Spleen (tissue), 11 donors: ENCODE measurements at regions not wholly inside any gene's neighbourhood (a gene's known extent, or its start where the extent isn't known, plus 50 kb on each side); places are given as distances from the start of the nearest gene placed in this dataset.

Experiments used
- DNase-seq: peaks from one replicate; pipeline ENCODE4 v3.0.0-alpha.2; 2020
- H3K27ac ChIP-seq, 8 donors: fragments of 200-600 bp; sonication (generic) in 7 of 8; 1 replicate in 4 of 8; 2 replicates in 4 of 8; pipeline versions ENCODE4 v1.5.0 to v1.8.0; 2016 to 2021; ENCODE audit warnings: inconsistent platforms in 4 of 8, mild to moderate bottlenecking in 4 of 8, moderate library complexity in 1 of 8
- H3K27me3 ChIP-seq, 7 donors: fragments of 200-600 bp; sonication (generic) in 6 of 7; replicated peaks in 1 of 7; 1 replicate in 4 of 7; 2 replicates in 3 of 7; pipeline versions ENCODE4 v1.5.0 to v1.8.0; 2016 to 2021; ENCODE audit warnings: inconsistent platforms in 3 of 7, mild to moderate bottlenecking in 1 of 7
- H3K36me3 ChIP-seq, 6 donors: fragments of 200-600 bp; sonication (generic) in 5 of 6; 1 replicate in 4 of 6; 2 replicates in 2 of 6; pipeline versions ENCODE4 v1.5.0 to v1.8.0; 2016 to 2021; ENCODE audit warnings: inconsistent platforms in 2 of 6
- H3K4me1 ChIP-seq, 6 donors: fragments of 200-600 bp; sonication (generic) in 5 of 6; 1 replicate in 3 of 6; 2 replicates in 3 of 6; pipeline versions ENCODE4 v1.5.0 to v1.8.0; 2016 to 2021; ENCODE audit warnings: inconsistent platforms in 3 of 6
- H3K4me3 ChIP-seq, 8 donors: fragments of 200-600 bp; sonication (generic) in 7 of 8; 1 replicate in 4 of 8; 2 replicates in 4 of 8; pipeline versions ENCODE4 v1.5.0 to v1.8.0; 2016 to 2021; ENCODE audit warnings: inconsistent platforms in 4 of 8, mild to moderate bottlenecking in 4 of 8, moderate library complexity in 2 of 8
- H3K9me3 ChIP-seq, 8 donors: fragments of 200-600 bp; sonication (generic) in 7 of 8; 1 replicate in 4 of 8; 2 replicates in 4 of 8; pipeline versions ENCODE4 v1.5.0 to v1.8.0; 2016 to 2021; ENCODE audit warnings: inconsistent platforms in 4 of 8
- POLR2A ChIP-seq, 3 donors: fragments of 450-650 bp; IDR thresholded peaks; one replicate each; pipeline ENCODE4 v1.5.1; 2017; ENCODE audit warnings: antibody characterized with exemption in 3 of 3, mild to moderate bottlenecking in 1 of 3
- POLR2AphosphoS5 ChIP-seq, 3 donors: sonication (generic); formaldehyde crosslinking; IDR thresholded peaks; one replicate each; pipeline ENCODE4 v1.5.1; 2017; ENCODE audit warnings: antibody characterized with exemption in 3 of 3
- WGBS, 5 donors: extraction: QIAGEN DNeasy Blood & Tissue Kit in 3 of 5; methylation state at CpG; one replicate each; pipeline versions ENCODE4 v1.1.5 to v1.1.7; 2013 to 2018; 5-methylcytosine and 5-hydroxymethylcytosine counted together
- intact Hi-C: fragments of 100-400 bp; cut with DNase I; formaldehyde crosslinking; loops from one replicate; pipeline ENCODE4 v1.15.0; 2023; ENCODE audit warnings: low total_unique reads
- TF ChIP-seq, protein P1 (sequence below), 11 experiments: fragments of 200-600 bp in 7 of 11; fragments of 450-650 bp in 4 of 11; sonication (generic) in 4 of 11; IDR thresholded peaks in 8 of 11; conservative IDR thresholded peaks in 3 of 11; 1 replicate in 7 of 11; 2 replicates in 4 of 11; pipeline versions ENCODE4 v1.4.0 to v1.8.0; 2016 to 2021; ENCODE audit warnings: antibody characterized with exemption in 11 of 11, inconsistent platforms in 4 of 11, mild to moderate bottlenecking in 1 of 11
- donor health status: healthy with polysubstance abuse.
- donor health status: DM: no; HTN: no; CAD: no; lungs with moderate emphysema.
- donor health status: DM: no; HTN: no; CAD: no.
- donor health status: Bipolar disorder and iron deficiency.
- donor health status: healthy.
- donor health status: DM: no; HTN: no; CAD: no.
- donor health status: DM: yes; HTN: yes; CAD: no.

DNA sequence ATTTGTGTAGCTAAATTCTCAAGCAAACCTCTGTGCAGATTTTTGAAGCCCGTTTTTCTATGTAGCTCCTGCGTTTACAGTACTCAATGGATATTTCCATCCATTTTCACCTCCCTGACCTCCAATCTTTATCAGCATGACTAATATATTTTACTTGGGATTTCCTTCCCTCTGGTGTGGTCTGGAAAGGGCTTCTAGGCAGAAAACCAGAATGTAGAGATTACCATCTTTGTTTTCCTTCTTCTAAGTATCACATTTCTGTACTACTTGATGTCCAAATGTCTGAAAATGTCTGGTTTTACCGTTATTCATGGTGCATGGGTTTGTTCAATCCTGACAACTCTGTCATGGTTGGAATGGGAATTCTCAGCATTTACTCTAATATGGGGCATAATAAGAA is 907.6 kb upstream of the FLRT2 start:
- intact Hi-C loops: no loop called here
- TF ChIP-seq POLR2AphosphoS5 (IDR thresholded peaks at IDR 0.05) (no peak), POLR2A (IDR thresholded peaks at IDR 0.05) (no peak)
- TF ChIP-seq, protein P1, sequence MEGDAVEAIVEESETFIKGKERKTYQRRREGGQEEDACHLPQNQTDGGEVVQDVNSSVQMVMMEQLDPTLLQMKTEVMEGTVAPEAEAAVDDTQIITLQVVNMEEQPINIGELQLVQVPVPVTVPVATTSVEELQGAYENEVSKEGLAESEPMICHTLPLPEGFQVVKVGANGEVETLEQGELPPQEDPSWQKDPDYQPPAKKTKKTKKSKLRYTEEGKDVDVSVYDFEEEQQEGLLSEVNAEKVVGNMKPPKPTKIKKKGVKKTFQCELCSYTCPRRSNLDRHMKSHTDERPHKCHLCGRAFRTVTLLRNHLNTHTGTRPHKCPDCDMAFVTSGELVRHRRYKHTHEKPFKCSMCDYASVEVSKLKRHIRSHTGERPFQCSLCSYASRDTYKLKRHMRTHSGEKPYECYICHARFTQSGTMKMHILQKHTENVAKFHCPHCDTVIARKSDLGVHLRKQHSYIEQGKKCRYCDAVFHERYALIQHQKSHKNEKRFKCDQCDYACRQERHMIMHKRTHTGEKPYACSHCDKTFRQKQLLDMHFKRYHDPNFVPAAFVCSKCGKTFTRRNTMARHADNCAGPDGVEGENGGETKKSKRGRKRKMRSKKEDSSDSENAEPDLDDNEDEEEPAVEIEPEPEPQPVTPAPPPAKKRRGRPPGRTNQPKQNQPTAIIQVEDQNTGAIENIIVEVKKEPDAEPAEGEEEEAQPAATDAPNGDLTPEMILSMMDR (IDR thresholded peaks at IDR 0.05 in 8 of 11, conservative IDR thresholded peaks at IDR 0.05 in 3 of 11): no peak
- WGBS, 5 donors: 52 to 69% (median 57%) methylated on average over 3 of the region's 3 CpGs

DNA sequence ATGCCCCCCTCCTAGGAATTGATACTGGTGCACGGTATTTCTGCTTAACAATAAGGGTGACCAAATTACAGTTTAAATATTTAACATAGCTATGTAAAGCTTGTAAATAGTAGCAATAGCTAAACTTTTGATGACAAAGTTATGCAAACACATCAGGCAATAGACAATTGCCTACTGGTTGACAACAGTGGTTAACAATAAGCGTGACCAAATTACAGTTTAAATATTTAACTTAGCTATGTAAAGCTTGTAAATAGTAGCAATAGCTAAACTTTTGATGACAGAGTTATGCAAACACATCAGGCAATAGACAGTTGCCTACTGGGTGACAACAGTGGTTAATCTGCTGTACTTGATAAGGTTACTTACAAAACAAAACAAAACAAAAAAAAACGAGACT is 886.5 kb upstream of the FLRT2 start:
- TF ChIP-seq POLR2AphosphoS5 (IDR thresholded peaks at IDR 0.05) (no peak), POLR2A (IDR thresholded peaks at IDR 0.05) (no peak)
- TF ChIP-seq, protein P1 (IDR thresholded peaks at IDR 0.05 in 8 of 11, conservative IDR thresholded peaks at IDR 0.05 in 3 of 11): no peak
- Histone ChIP-seq H3K36me3 (no peaks in the 10 kb centered on the region), H3K27me3 (no peaks in the 10 kb centered on the region), H3K4me1 (no peaks in the 10 kb centered on the region), H3K9me3 (peaks cover 0 to 2% (median 0%) of the 10 kb centered on the region in 8 donors), H3K27ac (no peak overlapping the region), H3K4me3 (no peak overlapping the region)
- DNase-seq: no peak
- 71 to 84% (median 75%) methylated on average over 3 of the region's 3 CpGs for WGBS, 5 donors
- intact Hi-C loops: no loop called here

More for the DNA sequence above, 907.6 kb upstream of the FLRT2 start:
- Histone ChIP-seq H3K27me3 (no peaks in the 10 kb centered on the region), H3K36me3 (no peaks in the 10 kb centered on the region), H3K9me3 (peaks cover 0 to 13% (median 5%) of the 10 kb centered on the region in 8 donors), H3K4me3 (no peak overlapping the region), H3K27ac (no peak overlapping the region), H3K4me1 (no peaks in the 10 kb centered on the region)
- no peak for DNase-seq

DNA sequence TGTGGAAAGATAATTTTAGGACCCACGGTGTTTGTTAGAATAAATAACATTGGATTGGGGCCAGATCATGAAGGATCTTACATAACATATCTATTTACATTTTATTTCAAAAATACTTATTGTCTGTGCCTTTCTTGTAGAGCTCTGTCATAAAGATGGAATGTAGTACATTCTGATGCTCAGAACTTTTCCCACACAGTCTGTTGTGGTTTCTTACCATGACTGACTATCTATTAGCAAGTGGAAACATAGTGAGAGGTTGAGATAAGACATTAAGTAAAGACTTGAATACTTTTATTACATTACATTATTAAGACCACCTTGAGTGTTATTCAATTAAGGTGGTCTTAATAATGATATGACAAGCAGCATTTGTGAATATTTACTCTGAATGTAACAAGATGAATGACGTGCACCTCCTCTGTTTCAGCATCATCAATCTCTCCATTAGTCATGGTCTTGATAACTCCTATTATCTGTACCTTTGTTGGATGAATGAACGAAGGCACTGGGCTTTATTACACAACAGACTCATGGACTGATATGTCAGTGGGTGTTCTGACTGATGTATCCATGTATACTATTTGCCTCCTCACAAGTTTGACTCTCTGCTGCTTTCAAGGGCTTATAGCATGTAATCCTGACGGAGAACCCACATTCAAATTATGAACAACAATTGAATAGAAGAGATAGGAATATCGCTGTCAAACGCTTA is 883.0 kb upstream of the FLRT2 start:
- intact Hi-C loops: no loop called here
- Histone ChIP-seq H3K4me3 (no peak overlapping the region), H3K27ac (no peak overlapping the region), H3K36me3 (no peaks in the 10 kb centered on the region), H3K4me1 (no peaks in the 10 kb centered on the region), H3K9me3 (peaks cover 0 to 17% (median 3%) of the 10 kb centered on the region in 8 donors), H3K27me3 (no peaks in the 10 kb centered on the region)
- no peak for TF ChIP-seq POLR2A (IDR thresholded peaks at IDR 0.05)
- no peak for TF ChIP-seq POLR2AphosphoS5 (IDR thresholded peaks at IDR 0.05)
- TF ChIP-seq, protein P1 (IDR thresholded peaks at IDR 0.05 in 8 of 11, conservative IDR thresholded peaks at IDR 0.05 in 3 of 11): no peak
- DNase-seq: no peak
- WGBS, 5 donors: 64 to 88% (median 82%) methylated on average over 6 of the region's 6 CpGs

DNA sequence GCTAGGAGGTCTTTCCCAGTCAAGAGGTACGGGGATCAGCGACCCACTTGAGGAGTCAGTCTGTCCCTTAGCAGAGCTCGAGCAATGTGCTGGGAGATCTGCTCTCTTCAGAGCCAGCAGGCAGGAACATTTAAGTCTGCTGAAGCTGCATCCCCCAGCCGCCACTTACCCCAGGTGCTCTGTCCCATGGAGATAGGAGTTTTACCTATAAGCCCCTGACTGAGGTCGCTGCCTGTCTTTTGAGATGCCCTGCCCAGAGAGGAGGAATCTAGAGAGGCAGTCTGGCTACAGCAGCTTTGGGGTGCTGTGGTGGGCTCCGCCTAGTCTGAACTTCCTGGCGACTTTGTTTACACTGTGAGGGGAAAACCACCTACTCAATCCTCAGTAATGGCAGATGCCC is 874.9 kb upstream of the FLRT2 start:
- Histone ChIP-seq H3K4me3 (no peak overlapping the region), H3K27me3 (no peaks in the 10 kb centered on the region), H3K27ac (no peak overlapping the region), H3K36me3 (no peaks in the 10 kb centered on the region), H3K9me3 (peaks cover 0 to 52% (median 23%) of the 10 kb centered on the region in 8 donors), H3K4me1 (no peaks in the 10 kb centered on the region)
- intact Hi-C loops: no loop called here
- no peak for DNase-seq
- WGBS, 5 donors: 80 to 96% (median 85%) methylated on average over 6 to 7 of the region's 7 CpGs
- TF ChIP-seq POLR2A (IDR thresholded peaks at IDR 0.05) (no peak), POLR2AphosphoS5 (IDR thresholded peaks at IDR 0.05) (no peak)
- TF ChIP-seq, protein P1 (IDR thresholded peaks at IDR 0.05 in 8 of 11, conservative IDR thresholded peaks at IDR 0.05 in 3 of 11): no peak
